AG10803 (cell line): ENCODE measurements at regions not wholly inside any gene's neighbourhood (a gene's known extent, or its start where the extent isn't known, plus 50 kb on each side); places are given as distances from the start of the nearest gene placed in this dataset.

Experiments
- DNase-seq: peaks from one replicate; pipeline ENCODE4 v3.0.0; 2010; ENCODE audit warnings: low read depth
- H3K4me3 ChIP-seq: 2 replicates; pipeline ENCODE4 v1.5.1; 2011; ENCODE audit warnings: mild to moderate bottlenecking, low read length, control low read depth
- CTCF ChIP-seq: conservative IDR thresholded peaks from 2 replicates; pipeline ENCODE4 v1.5.1; 2011; ENCODE audit warnings: mild to moderate bottlenecking, low read length, control low read depth, inconsistent platforms

GRCh38 chr2:7325186-7325585, 408.0 kb downstream of the RNF144A start:
- DNase-seq = no peak
- no peak for TF ChIP-seq CTCF
- H3K4me3 ChIP-seq = no peak overlapping the region

- DNase-seq = no peak
- no peak for TF ChIP-seq CTCF
- no peak overlapping the region for H3K4me3 ChIP-seq
Observed at GRCh38 chr2:7329465-7329864, 412.3 kb downstream of the RNF144A start.

DNA sequence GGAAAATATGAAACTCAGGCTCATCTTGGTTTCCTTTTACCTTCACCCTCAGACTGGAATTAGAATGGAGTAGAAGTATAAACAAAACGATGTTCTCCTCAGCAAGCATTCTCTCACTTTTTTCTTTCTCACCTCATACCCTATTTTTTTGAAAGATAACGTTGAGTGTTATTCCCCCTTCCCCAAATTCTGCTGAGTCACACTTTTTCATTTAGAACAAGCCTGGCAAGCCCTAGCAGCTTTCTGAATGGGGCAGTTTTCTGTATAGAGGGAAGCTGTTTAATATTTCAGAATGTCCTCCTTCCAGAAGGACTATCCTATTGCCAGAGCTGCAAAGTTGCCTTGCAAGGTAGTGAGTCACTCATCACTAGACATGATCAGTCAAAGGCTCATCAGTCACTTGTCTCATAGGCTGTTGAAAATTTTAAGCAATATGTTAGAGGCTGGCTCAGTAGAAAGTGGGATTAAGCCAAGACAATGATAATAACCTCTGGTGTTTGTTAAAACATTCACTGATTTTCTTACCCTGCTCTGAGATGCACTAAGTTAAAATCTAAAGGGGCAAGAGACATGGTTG, 416.1 kb downstream of the RNF144A start:
- TF ChIP-seq CTCF = no peak
- DNase-seq = no peak
- no peak overlapping the region for H3K4me3 ChIP-seq

GRCh38 chr2:7333960-7334493, 416.8 kb downstream of the RNF144A start:
- no peak for TF ChIP-seq CTCF
- H3K4me3 ChIP-seq = no peak overlapping the region
- DNase-seq = no peak

GRCh38 chr2:7338961-7339360, 421.7 kb downstream of the RNF144A start:
- no peak for DNase-seq

DNA sequence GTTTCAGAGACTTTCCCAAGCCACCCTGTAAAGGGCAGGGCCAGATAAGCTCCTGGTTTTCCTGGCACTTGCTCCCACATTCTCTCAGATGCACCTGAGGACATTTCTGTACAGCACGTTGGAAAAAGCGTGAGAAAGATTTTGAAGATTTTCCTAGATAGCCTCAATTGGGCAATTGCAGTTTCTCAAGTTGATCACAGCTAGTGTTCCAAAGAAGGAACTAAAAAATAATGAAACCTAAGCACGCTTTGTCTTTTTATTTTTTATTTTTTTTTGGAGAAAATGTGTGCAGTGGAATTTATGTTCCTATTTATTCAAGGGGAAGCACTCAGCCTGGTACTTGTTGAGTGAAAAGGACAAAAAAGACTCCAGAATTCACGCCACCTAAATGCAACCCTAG, 429.1 kb downstream of the RNF144A start:
- DNase-seq = no peak
- no peak overlapping the region for H3K4me3 ChIP-seq
- no peak for TF ChIP-seq CTCF

More at GRCh38 chr2:7338961-7339360, 421.7 kb downstream of the RNF144A start:
- TF ChIP-seq CTCF = no peak
- H3K4me3 ChIP-seq = no peak overlapping the region

- no peak for DNase-seq
- no peak overlapping the region for H3K4me3 ChIP-seq
- TF ChIP-seq CTCF = no peak
Observed at GRCh38 chr2:7348761-7349160, 431.5 kb downstream of the RNF144A start.
